Neural crest cell (in vitro differentiated cells): ENCODE measurements at regions not wholly inside any gene's neighbourhood (a gene's known extent, or its start where the extent isn't known, plus 50 kb on each side); places are given as distances from the start of the nearest gene placed in this dataset.
A peak's percentile ranks its signal among the peaks of the same experiment; 100 is the strongest.

Experiments
- DNase-seq: peaks from one replicate; pipeline ENCODE4 v3.0.0; 2021; ENCODE audit warnings: low read depth, mixed read lengths, low spot score
- H3K27ac Mint-ChIP-seq: one replicate; pipeline ENCODE4 v1.8.0; 2021; ENCODE audit warnings: mild to moderate bottlenecking, mixed read lengths; ENCODE audit not compliant: unreplicated experiment
- H3K27me3 Mint-ChIP-seq: 2 replicates; pipeline ENCODE4 v1.8.0; 2021; ENCODE audit warnings: low read depth, mild to moderate bottlenecking, mixed read lengths
- H3K36me3 Mint-ChIP-seq: 2 replicates; pipeline ENCODE4 v1.8.0; 2021; ENCODE audit warnings: low read depth, mild to moderate bottlenecking, mixed read lengths
- H3K4me1 Mint-ChIP-seq: 2 replicates; pipeline ENCODE4 v1.8.0; 2021; ENCODE audit warnings: mixed read lengths
- H3K4me3 Mint-ChIP-seq: one replicate; pipeline ENCODE4 v1.8.0; 2021; ENCODE audit warnings: mild to moderate bottlenecking, mixed read lengths
- H3K9me3 Mint-ChIP-seq: 2 replicates; pipeline ENCODE4 v1.8.0; 2021; ENCODE audit warnings: mixed read lengths
- CTCF ChIP-seq: fragments of 200-600 bp; sonication (generic); conservative IDR thresholded peaks from 2 replicates; pipeline ENCODE4 v1.5.0; 2021; ENCODE audit warnings: antibody characterized with exemption, mild to moderate bottlenecking

GRCh38 chr15:70215951-70216350, 118.2 kb upstream of the TLE3 start:
- no peak for DNase-seq
- Mint-ChIP-seq H3K27ac (no peak overlapping the region), H3K36me3 (no peaks in the 10 kb centered on the region), H3K4me1 (peaks cover 67% of the 10 kb centered on the region), H3K27me3 (no peaks in the 10 kb centered on the region), H3K4me3 (no peak overlapping the region), H3K9me3 (peaks cover 2% of the 10 kb centered on the region)
- no peak for TF ChIP-seq CTCF

GRCh38 chr15:70214941-70215635, 117.4 kb upstream of the TLE3 start:
- no peak overlapping the region for H3K4me3 Mint-ChIP-seq
- peaks cover 59% of the 10 kb centered on the region for H3K4me1 Mint-ChIP-seq
- no peak for DNase-seq
- H3K36me3 Mint-ChIP-seq = no peaks in the 10 kb centered on the region
- H3K9me3 Mint-ChIP-seq = peaks cover 2% of the 10 kb centered on the region
- no peak for TF ChIP-seq CTCF
- H3K27ac Mint-ChIP-seq = peak overlapping the region; percentile 45
- H3K27me3 Mint-ChIP-seq = no peaks in the 10 kb centered on the region

GRCh38 chr15:70214276-70214675, 116.6 kb upstream of the TLE3 start:
- H3K36me3 Mint-ChIP-seq = no peaks in the 10 kb centered on the region
- H3K4me1 Mint-ChIP-seq = peaks cover 50% of the 10 kb centered on the region
- H3K9me3 Mint-ChIP-seq = peaks cover 2% of the 10 kb centered on the region
- H3K4me3 Mint-ChIP-seq = no peak overlapping the region
- no peak overlapping the region for H3K27ac Mint-ChIP-seq
- no peak for DNase-seq
- no peaks in the 10 kb centered on the region for H3K27me3 Mint-ChIP-seq
- peak; percentile 13 for TF ChIP-seq CTCF

- no peak for DNase-seq
- H3K4me3 Mint-ChIP-seq = no peak overlapping the region
- H3K36me3 Mint-ChIP-seq = no peaks in the 10 kb centered on the region
- no peak for TF ChIP-seq CTCF
- no peaks in the 10 kb centered on the region for H3K27me3 Mint-ChIP-seq
- peaks cover 46% of the 10 kb centered on the region for H3K4me1 Mint-ChIP-seq
- H3K27ac Mint-ChIP-seq = no peak overlapping the region
- peaks cover 2% of the 10 kb centered on the region for H3K9me3 Mint-ChIP-seq
Observed at GRCh38 chr15:70213794-70214193, 116.1 kb upstream of the TLE3 start.

GRCh38 chr15:70212963-70213315, 115.2 kb upstream of the TLE3 start:
- DNase-seq = no peak
- no peak overlapping the region for H3K4me3 Mint-ChIP-seq
- TF ChIP-seq CTCF = no peak
- H3K9me3 Mint-ChIP-seq = peaks cover 2% of the 10 kb centered on the region
- no peaks in the 10 kb centered on the region for H3K27me3 Mint-ChIP-seq
- H3K27ac Mint-ChIP-seq = no peak overlapping the region
- no peaks in the 10 kb centered on the region for H3K36me3 Mint-ChIP-seq
- H3K4me1 Mint-ChIP-seq = peaks cover 37% of the 10 kb centered on the region
